Heart left ventricle (tissue), 13 donors: ENCODE measurements at regions not wholly inside any gene's neighbourhood (a gene's known extent, or its start where the extent isn't known, plus 50 kb on each side); places are given as distances from the start of the nearest gene placed in this dataset.

Source experiments
- POLR2A ChIP-seq, 2 donors: fragments of 450-650 bp; IDR thresholded peaks; one replicate each; pipeline ENCODE4 v1.6.1; 2017; ENCODE audit warnings: antibody characterized with exemption in 2 of 2, mild to moderate bottlenecking in 2 of 2, moderate library complexity in 2 of 2
- TF ChIP-seq, protein P1 (sequence below), 12 donors: fragments of 200-600 bp; sonication (generic) in 4 of 12; IDR thresholded peaks; one replicate each; pipeline versions ENCODE4 v1.5.0 to v1.8.0; 2018 to 2022; ENCODE audit warnings: antibody characterized with exemption in 12 of 12, mild to moderate bottlenecking in 5 of 12
- donor health status: ischemic (EF 13 %, LVEDD 7.1; RV severe dilation, severe dysfunction).
- donor health status: DM: no; HTN: yes; CAD: no.
- donor health status: DM: no; HTN: no; CAD: no.
- donor health status: ischemic (EF 25% LVEDD 6.9; RV normal size, moderate dysfunction).
- donor health status: ischemic (EF 25% LVEDD 5.7; RV mildly dilated, moderate dysfunction).
- donor health status: ischemic (EF 35%, LVEDD 5.7; RV mildly dilated, moderate dysfunction).
- donor health status: nonischemic (EF 11% LVEDD 7.7; RV severe dilation, severe dysfunction).
- donor health status: DM: yes; HTN: yes; CAD: no.
- donor health status: PGD.
- donor health status: ischemic (EF 29% LVEDD 5.4; RV normal size, mild dysfunction).
- donor health status: nonischemic (EF 23%, LVEDD 6.1; RV moderate dilation, normal function).

GRCh38 chr2:49811502-49811901 lies 657.2 kb upstream of the FSHR start:
- TF ChIP-seq, protein P1, sequence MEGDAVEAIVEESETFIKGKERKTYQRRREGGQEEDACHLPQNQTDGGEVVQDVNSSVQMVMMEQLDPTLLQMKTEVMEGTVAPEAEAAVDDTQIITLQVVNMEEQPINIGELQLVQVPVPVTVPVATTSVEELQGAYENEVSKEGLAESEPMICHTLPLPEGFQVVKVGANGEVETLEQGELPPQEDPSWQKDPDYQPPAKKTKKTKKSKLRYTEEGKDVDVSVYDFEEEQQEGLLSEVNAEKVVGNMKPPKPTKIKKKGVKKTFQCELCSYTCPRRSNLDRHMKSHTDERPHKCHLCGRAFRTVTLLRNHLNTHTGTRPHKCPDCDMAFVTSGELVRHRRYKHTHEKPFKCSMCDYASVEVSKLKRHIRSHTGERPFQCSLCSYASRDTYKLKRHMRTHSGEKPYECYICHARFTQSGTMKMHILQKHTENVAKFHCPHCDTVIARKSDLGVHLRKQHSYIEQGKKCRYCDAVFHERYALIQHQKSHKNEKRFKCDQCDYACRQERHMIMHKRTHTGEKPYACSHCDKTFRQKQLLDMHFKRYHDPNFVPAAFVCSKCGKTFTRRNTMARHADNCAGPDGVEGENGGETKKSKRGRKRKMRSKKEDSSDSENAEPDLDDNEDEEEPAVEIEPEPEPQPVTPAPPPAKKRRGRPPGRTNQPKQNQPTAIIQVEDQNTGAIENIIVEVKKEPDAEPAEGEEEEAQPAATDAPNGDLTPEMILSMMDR (IDR thresholded peaks at IDR 0.05): no peak
- no peak for TF ChIP-seq POLR2A (IDR thresholded peaks at IDR 0.05)
